H1 (cell line): ENCODE measurements at regions not wholly inside any gene's neighbourhood (a gene's known extent, or its start where the extent isn't known, plus 50 kb on each side); places are given as distances from the start of the nearest gene placed in this dataset.

Experiments
- CTCF ChIA-PET: fragments of 300-600 bp; sonication (Branson Sonifier 250); formaldehyde crosslinking; loops from one replicate; lab custom pipeline; 2021; ENCODE audit not compliant: partially characterized antibody; lab: Charles Lee
- POLR2A ChIA-PET: fragments of 300-600 bp; sonication (Branson Sonifier 250); formaldehyde crosslinking; loops from one replicate; lab custom pipeline; 2021; ENCODE audit warnings: inconsistent platforms; ENCODE audit not compliant: partially characterized antibody; lab: Charles Lee
- DNase-seq, 2 experiments: peaks; one replicate each; pipeline versions ENCODE4 v3.0.0 to v3.0.0-alpha.2; 2010 to 2022; ENCODE audit warnings: low spot score in 2 of 2, low read depth in 1 of 2, mixed read lengths in 1 of 2
- FAIRE-seq: peaks from 2 replicates; lab custom pipeline; 2011; peaks lifted over from hg19 to GRCh38; lab: Jason Lieb, UNC
- H2AFZ ChIP-seq: 2 replicates; pipeline ENCODE4 v1.8.1; 2012; ENCODE audit warnings: low read length, inconsistent platforms
- H2AK5ac ChIP-seq: 2 replicates; pipeline ENCODE4 v1.6.1; 2013; ENCODE audit warnings: low read depth, low read length
- H2BK120ac ChIP-seq: replicated peaks from 2 replicates; pipeline ENCODE3; 2013; ENCODE audit warnings: low read depth, low read length, inconsistent platforms
- H2BK12ac ChIP-seq: 2 replicates; pipeline ENCODE4 v1.6.1; 2013; ENCODE audit warnings: low read depth, low read length
- H2BK15ac ChIP-seq: 2 replicates; pipeline ENCODE4 v1.6.1; 2013; ENCODE audit warnings: low read length
- H2BK20ac ChIP-seq: 2 replicates; pipeline ENCODE4 v1.6.1; 2013; ENCODE audit warnings: low read length
- H2BK5ac ChIP-seq: 2 replicates; pipeline ENCODE4 v1.6.1; 2013; ENCODE audit warnings: low read depth, low read length
- H3K14ac ChIP-seq: 2 replicates; pipeline ENCODE4 v1.6.1; 2013; ENCODE audit warnings: inconsistent platforms; ENCODE audit not compliant: insufficient read length
- H3K18ac ChIP-seq: 2 replicates; pipeline ENCODE4 v1.6.1; 2013; ENCODE audit warnings: low read length; ENCODE audit errors: extremely low read depth
- H3K23ac ChIP-seq: 2 replicates; pipeline ENCODE4 v1.6.1; 2013; ENCODE audit warnings: inconsistent platforms; ENCODE audit not compliant: insufficient read length
- H3K23me2 ChIP-seq: 2 replicates; pipeline ENCODE4 v1.6.1; 2013; ENCODE audit warnings: low read depth, low read length
- H3K27ac ChIP-seq: 2 replicates; pipeline ENCODE4 v1.6.1; 2011; ENCODE audit warnings: low read depth, low read length, inconsistent platforms
- H3K27me3 ChIP-seq, 4 experiments: replicated peaks in 1 of 4; 1 replicate in 1 of 4; 2 replicates in 3 of 4; pipeline versions ENCODE4 v1.6.1 to v1.8.1; 2011 to 2013; ENCODE audit warnings: low read length in 3 of 4, mild to moderate bottlenecking in 3 of 4, inconsistent platforms in 2 of 4, mixed read lengths in 2 of 4, moderate library complexity in 1 of 4; ENCODE audit not compliant: control insufficient read depth in 3 of 4, insufficient read depth in 3 of 4; ENCODE audit errors: extremely low read depth in 1 of 4
- H3K36me3 ChIP-seq, 4 experiments: 2 replicates each; pipeline versions ENCODE4 v1.6.1 to v1.8.1; 2011 to 2013; ENCODE audit warnings: mild to moderate bottlenecking in 4 of 4, low read length in 3 of 4, moderate library complexity in 2 of 4, control low read depth in 1 of 4, inconsistent platforms in 1 of 4; ENCODE audit not compliant: insufficient read depth in 4 of 4, control insufficient read depth in 2 of 4
- H3K4ac ChIP-seq: replicated peaks from 2 replicates; pipeline ENCODE3; 2013; ENCODE audit warnings: low read length, low read depth, mixed read lengths, inconsistent platforms; ENCODE audit not compliant: insufficient read length
- H3K4me1 ChIP-seq, 4 experiments: replicated peaks in 1 of 4; 1 replicate in 1 of 4; 2 replicates in 3 of 4; pipeline versions ENCODE4 v1.6.1 to v1.8.1; 2011 to 2013; ENCODE audit warnings: low read length in 3 of 4, inconsistent platforms in 2 of 4, mixed read lengths in 1 of 4; ENCODE audit not compliant: insufficient read depth in 4 of 4, control insufficient read depth in 3 of 4
- H3K4me2 ChIP-seq, 2 experiments: 2 replicates each; pipeline versions ENCODE4 v1.6.1 to v1.8.1; 2011 to 2013; ENCODE audit warnings: low read depth in 2 of 2, low read length in 2 of 2, control low read depth in 1 of 2, inconsistent platforms in 1 of 2, mild to moderate bottlenecking in 1 of 2; ENCODE audit not compliant: insufficient read depth in 1 of 2
- H3K4me3 ChIP-seq, 4 experiments: fragments of 200-600, 300-600 bp in 1 of 4; sonication (generic), shearing (Covaris generic), sonication (Bioruptor Twin) in 1 of 4; 2 replicates each; pipeline versions ENCODE4 v1.5.1 to v1.8.1; 2011 to 2016; ENCODE audit warnings: low read length in 4 of 4, low read depth in 3 of 4, control low read depth in 2 of 4, inconsistent platforms in 2 of 4, mild to moderate bottlenecking in 2 of 4, mixed read lengths in 1 of 4, moderate library complexity in 1 of 4; ENCODE audit not compliant: insufficient read depth in 2 of 4; ENCODE audit errors: extremely low read depth in 1 of 4
- H3K56ac ChIP-seq: replicated peaks from 2 replicates; pipeline ENCODE3; 2013; ENCODE audit warnings: low read depth, mild to moderate bottlenecking, mixed read lengths, low read length, inconsistent platforms; ENCODE audit not compliant: insufficient read length
- H3K79me1 ChIP-seq: 2 replicates; pipeline ENCODE4 v1.6.1; 2013; ENCODE audit warnings: low read depth, low read length, control low read depth
- H3K79me2 ChIP-seq, 2 experiments: 2 replicates each; pipeline versions ENCODE4 v1.6.1 to v1.8.1; 2012 to 2013; ENCODE audit warnings: low read length in 2 of 2, mild to moderate bottlenecking in 2 of 2, inconsistent platforms in 1 of 2; ENCODE audit not compliant: insufficient read depth in 2 of 2, control insufficient read depth in 1 of 2
- H3K9ac ChIP-seq, 4 experiments: replicated peaks in 1 of 4; 1 replicate in 1 of 4; 2 replicates in 3 of 4; pipeline versions ENCODE4 v1.6.1 to v1.8.1; 2011 to 2013; ENCODE audit warnings: low read depth in 3 of 4, low read length in 3 of 4, control low read depth in 2 of 4, mild to moderate bottlenecking in 2 of 4, moderate library complexity in 2 of 4, inconsistent platforms in 1 of 4; ENCODE audit errors: extremely low read depth in 1 of 4
- H3K9me3 ChIP-seq, 2 experiments: 2 replicates each; pipeline versions ENCODE4 v1.6.1 to v1.8.1; 2012 to 2013; ENCODE audit warnings: mild to moderate bottlenecking in 2 of 2, moderate library complexity in 2 of 2, control low read depth in 1 of 2, inconsistent platforms in 1 of 2, low read depth in 1 of 2, low read length in 1 of 2, mixed read lengths in 1 of 2; ENCODE audit not compliant: insufficient read depth in 2 of 2
- H4K20me1 ChIP-seq, 2 experiments: replicated peaks in 1 of 2; 2 replicates each; pipeline versions ENCODE3 to v1.8.1; 2011 to 2013; ENCODE audit warnings: inconsistent platforms in 2 of 2, low read length in 2 of 2, mild to moderate bottlenecking in 1 of 2; ENCODE audit not compliant: insufficient read depth in 2 of 2, control insufficient read depth in 1 of 2
- H4K5ac ChIP-seq: 2 replicates; pipeline ENCODE4 v1.6.1; 2013; ENCODE audit warnings: low read length, low read depth, mixed read lengths, inconsistent platforms; ENCODE audit not compliant: insufficient read length
- H4K8ac ChIP-seq: 2 replicates; pipeline ENCODE4 v1.8.0; 2013; ENCODE audit warnings: mild to moderate bottlenecking, moderate library complexity, low read length, inconsistent platforms; ENCODE audit not compliant: insufficient read depth; ENCODE audit errors: extremely low read depth
- H4K91ac ChIP-seq: replicated peaks from 2 replicates; pipeline ENCODE3; 2013; ENCODE audit warnings: low read length, mixed read lengths, inconsistent platforms; ENCODE audit not compliant: insufficient read length
- CBX5 ChIP-seq: fragments of 300-800, 300-1000 bp; sonication (generic); IDR thresholded peaks from 2 replicates; pipeline ENCODE4 v1.7.1; 2016; ENCODE audit warnings: antibody characterized with exemption, low read length, low read depth
- JUND ChIP-seq: IDR thresholded peaks from 2 replicates; pipeline ENCODE4 v1.6.1; 2011; ENCODE audit warnings: mild to moderate bottlenecking, improper control_type of control experiment, low read length
- RNF2 ChIP-seq: fragments of 200-900, 300-1000 bp; sonication (generic); IDR thresholded peaks from 2 replicates; pipeline ENCODE4 v1.7.1; 2016; ENCODE audit warnings: borderline replicate concordance, low read depth, mild to moderate bottlenecking, antibody characterized with exemption, low read length; ENCODE audit not compliant: poor library complexity, severe bottlenecking; ENCODE audit errors: missing control alignments
- WGBS, 2 experiments: shearing (Covaris generic) in 1 of 2; methylation state at CpG; one replicate each; pipeline versions ENCODE4 v1.1.6 to v1.1.7; 2013 to 2015; ENCODE audit warnings: low lambda C conversion rate in 2 of 2, mixed read lengths in 2 of 2, inconsistent platforms in 1 of 2, low coverage in 1 of 2, missing lambda C conversion rate in 1 of 2; ENCODE audit not compliant: insufficient replicate concordance in 2 of 2, insufficient coverage in 1 of 2, insufficient read length in 1 of 2; ENCODE audit errors: extremely low coverage in 1 of 2, missing lambda C conversion rate in 1 of 2; 5-methylcytosine and 5-hydroxymethylcytosine counted together

DNA sequence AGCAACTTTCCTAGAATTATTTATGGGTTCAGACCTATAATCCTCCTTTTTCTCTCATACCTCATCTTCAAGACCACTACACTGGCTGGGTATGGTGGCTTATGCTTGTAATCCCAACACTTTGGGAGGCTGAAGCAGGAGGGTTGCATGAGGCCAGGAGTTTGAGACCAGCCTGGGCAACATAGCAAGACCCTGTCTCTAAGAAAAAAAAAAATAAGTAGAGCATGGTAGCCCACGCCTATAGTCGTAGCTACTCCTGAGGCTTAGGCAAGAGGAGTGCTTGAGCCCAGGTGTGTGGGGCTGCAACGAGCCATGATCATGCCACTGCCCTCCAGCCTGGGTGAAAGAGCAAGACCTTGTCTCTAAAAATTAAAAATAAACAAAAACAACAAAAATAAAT lies 832.4 kb downstream of the PCDH18 start:
- H3K23me2 ChIP-seq = no peaks in the 10 kb centered on the region
- H3K23ac ChIP-seq = no peak overlapping the region
- H4K20me1 ChIP-seq = no peaks in the 10 kb centered on the region
- FAIRE-seq = no peak
- H2BK5ac ChIP-seq = no peak overlapping the region
- POLR2A ChIA-PET = no interaction called here
- no peak overlapping the region for H3K14ac ChIP-seq
- no peak overlapping the region for H3K18ac ChIP-seq
- H3K79me2 ChIP-seq = no peaks in the 10 kb centered on the region
- no peak overlapping the region for H4K91ac ChIP-seq
- H3K4me2 ChIP-seq = no peak overlapping the region
- no peak overlapping the region for H3K56ac ChIP-seq
- no peak overlapping the region for H2BK120ac ChIP-seq
- TF ChIP-seq CBX5 (no peak), RNF2 (no peak), JUND (no peak)
- H2BK12ac ChIP-seq = no peak overlapping the region
- no peak overlapping the region for H3K27ac ChIP-seq
- no peak overlapping the region for H2BK20ac ChIP-seq
- no peaks in the 10 kb centered on the region for H3K27me3 ChIP-seq
- no peak overlapping the region for H3K9ac ChIP-seq
- no peak overlapping the region for H4K5ac ChIP-seq
- CTCF ChIA-PET = interaction anchor here (1.7 kb wide), 1 partner anchor 12 kb away, joined by 3 read pairs; no protein-coding TSS in a partner anchor
- no peak overlapping the region for H2AFZ ChIP-seq
- 91% methylated on average over 3 of the region's 3 CpGs; no CpG with 5 or more reads in 1 of the 2 experiments for WGBS, 2 experiments
- no peak overlapping the region for H3K4ac ChIP-seq
- H4K8ac ChIP-seq = no peak overlapping the region
- H3K4me3 ChIP-seq = no peak overlapping the region
- H3K79me1 ChIP-seq = no peaks in the 10 kb centered on the region
- H3K9me3 ChIP-seq = no peaks in the 10 kb centered on the region
- H3K4me1 ChIP-seq = no peaks in the 10 kb centered on the region
- no peak for DNase-seq
- H3K36me3 ChIP-seq = no peaks in the 10 kb centered on the region
- H2BK15ac ChIP-seq = no peak overlapping the region
- no peak overlapping the region for H2AK5ac ChIP-seq
